Loucy (cell line): ENCODE measurements at regions not wholly inside any gene's neighbourhood (a gene's known extent, or its start where the extent isn't known, plus 50 kb on each side); places are given as distances from the start of the nearest gene placed in this dataset.

Experiments used
- EZH2phosphoT487 ChIP-seq: fragments of 200-600 bp; IDR thresholded peaks from 2 replicates; pipeline ENCODE4 v1.6.1; 2018; ENCODE audit warnings: antibody characterized with exemption, mild to moderate bottlenecking, moderate library complexity, borderline replicate concordance
- TF ChIP-seq, protein P1 (sequence below): fragments of 200-600 bp; sonication (generic); conservative IDR thresholded peaks from 2 replicates; pipeline ENCODE4 v1.5.1; 2014; ENCODE audit warnings: mild to moderate bottlenecking, antibody characterized with exemption, low read length

DNA sequence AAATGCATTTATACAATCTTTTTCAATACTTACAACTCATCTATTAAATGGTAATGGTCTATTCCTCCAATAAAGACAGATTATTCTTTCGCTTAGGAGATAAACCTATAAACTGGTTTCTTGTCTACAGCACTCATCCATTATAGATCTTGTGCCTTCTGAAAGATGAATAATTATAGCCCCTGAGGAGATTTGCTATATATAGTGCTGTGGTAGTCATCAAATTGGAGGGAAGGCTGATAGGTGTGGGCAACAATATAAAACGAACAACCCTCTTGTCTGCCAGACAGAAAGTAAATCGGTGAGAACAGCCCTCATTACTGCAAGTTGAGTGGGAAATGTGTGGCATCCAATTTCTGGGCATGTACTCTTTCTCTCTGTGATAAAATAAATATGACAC is 292.5 kb upstream of the CNR1 start:
- TF ChIP-seq, protein P1, sequence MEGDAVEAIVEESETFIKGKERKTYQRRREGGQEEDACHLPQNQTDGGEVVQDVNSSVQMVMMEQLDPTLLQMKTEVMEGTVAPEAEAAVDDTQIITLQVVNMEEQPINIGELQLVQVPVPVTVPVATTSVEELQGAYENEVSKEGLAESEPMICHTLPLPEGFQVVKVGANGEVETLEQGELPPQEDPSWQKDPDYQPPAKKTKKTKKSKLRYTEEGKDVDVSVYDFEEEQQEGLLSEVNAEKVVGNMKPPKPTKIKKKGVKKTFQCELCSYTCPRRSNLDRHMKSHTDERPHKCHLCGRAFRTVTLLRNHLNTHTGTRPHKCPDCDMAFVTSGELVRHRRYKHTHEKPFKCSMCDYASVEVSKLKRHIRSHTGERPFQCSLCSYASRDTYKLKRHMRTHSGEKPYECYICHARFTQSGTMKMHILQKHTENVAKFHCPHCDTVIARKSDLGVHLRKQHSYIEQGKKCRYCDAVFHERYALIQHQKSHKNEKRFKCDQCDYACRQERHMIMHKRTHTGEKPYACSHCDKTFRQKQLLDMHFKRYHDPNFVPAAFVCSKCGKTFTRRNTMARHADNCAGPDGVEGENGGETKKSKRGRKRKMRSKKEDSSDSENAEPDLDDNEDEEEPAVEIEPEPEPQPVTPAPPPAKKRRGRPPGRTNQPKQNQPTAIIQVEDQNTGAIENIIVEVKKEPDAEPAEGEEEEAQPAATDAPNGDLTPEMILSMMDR: no peak
- TF ChIP-seq EZH2phosphoT487: no peak
